ENCODE measurements at regions not wholly inside any gene's neighbourhood (a gene's known extent, or its start where the extent isn't known, plus 50 kb on each side); places are given as distances from the start of the nearest gene placed in this dataset.
"Not testable (repeated sequence)": the region's sequence is repeated elsewhere in the genome, so short reads cannot be mapped to it uniquely, and the experiment has no call there.

- no peak for DNase-seq
Observed at GRCh38 chr1:148309940-148310500, 157.9 kb upstream of the NBPF11 start.

- DNase-seq = no peak
Observed at GRCh38 chr1:148308832-148309458, 156.9 kb upstream of the NBPF11 start.

- DNase-seq = no peak
Observed at GRCh38 chr1:148307583-148308185, 155.6 kb upstream of the NBPF11 start.

- not testable (repeated sequence) for DNase-seq
Observed at GRCh38 chr1:148304935-148305334, 152.9 kb upstream of the NBPF11 start.

- DNase-seq = not testable (repeated sequence)
Observed at GRCh38 chr1:148302586-148303364, 150.7 kb upstream of the NBPF11 start.

GRCh38 chr1:148297852-148298251 is 145.8 kb upstream of the NBPF11 start:
- DNase-seq = not testable (repeated sequence)

GRCh38 chr1:148296511-148296910 is 144.4 kb upstream of the NBPF11 start:
- DNase-seq = no peak

- no peak for DNase-seq
Observed at GRCh38 chr1:148294116-148294807, 142.2 kb upstream of the NBPF11 start.

GRCh38 chr1:148293651-148294050 is 141.6 kb upstream of the NBPF11 start:
- DNase-seq = no peak

- DNase-seq = no peak
Observed at GRCh38 chr1:148292915-148293314, 140.8 kb upstream of the NBPF11 start.

- no peak for DNase-seq
Observed at GRCh38 chr1:148290881-148291280, 138.8 kb upstream of the NBPF11 start.

GRCh38 chr1:148289647-148290046 is 137.6 kb upstream of the NBPF11 start:
- no peak for DNase-seq

- DNase-seq = not testable (repeated sequence)
Observed at GRCh38 chr1:148285946-148286345, 133.9 kb upstream of the NBPF11 start.

- not testable (repeated sequence) for DNase-seq
Observed at GRCh38 chr1:148280831-148281572, 128.9 kb upstream of the NBPF11 start.

GRCh38 chr1:148279002-148279542 is 127.0 kb upstream of the NBPF11 start:
- not testable (repeated sequence) for DNase-seq

GRCh38 chr1:148277865-148278279 is 125.8 kb upstream of the NBPF11 start:
- DNase-seq = not testable (repeated sequence)

GRCh38 chr1:148267066-148267465 is 115.0 kb upstream of the NBPF11 start:
- not testable (repeated sequence) for DNase-seq

- no peak for DNase-seq
Observed at GRCh38 chr1:148264374-148265276, 112.5 kb upstream of the NBPF11 start.

- DNase-seq = no peak
Observed at GRCh38 chr1:148263906-148264255, 111.8 kb upstream of the NBPF11 start.

GRCh38 chr1:148263128-148263905 is 111.2 kb upstream of the NBPF11 start:
- peak; percentile 1 for DNase-seq
